GM12874 (cell line): ENCODE measurements at regions not wholly inside any gene's neighbourhood (a gene's known extent, or its start where the extent isn't known, plus 50 kb on each side); places are given as distances from the start of the nearest gene placed in this dataset.

Experiments
- CTCF ChIP-seq: IDR thresholded peaks from 2 replicates; pipeline ENCODE4 v1.5.1; 2011; ENCODE audit warnings: low read depth, mild to moderate bottlenecking, control low read depth, low read length, moderate library complexity; ENCODE audit not compliant: insufficient read depth

DNA sequence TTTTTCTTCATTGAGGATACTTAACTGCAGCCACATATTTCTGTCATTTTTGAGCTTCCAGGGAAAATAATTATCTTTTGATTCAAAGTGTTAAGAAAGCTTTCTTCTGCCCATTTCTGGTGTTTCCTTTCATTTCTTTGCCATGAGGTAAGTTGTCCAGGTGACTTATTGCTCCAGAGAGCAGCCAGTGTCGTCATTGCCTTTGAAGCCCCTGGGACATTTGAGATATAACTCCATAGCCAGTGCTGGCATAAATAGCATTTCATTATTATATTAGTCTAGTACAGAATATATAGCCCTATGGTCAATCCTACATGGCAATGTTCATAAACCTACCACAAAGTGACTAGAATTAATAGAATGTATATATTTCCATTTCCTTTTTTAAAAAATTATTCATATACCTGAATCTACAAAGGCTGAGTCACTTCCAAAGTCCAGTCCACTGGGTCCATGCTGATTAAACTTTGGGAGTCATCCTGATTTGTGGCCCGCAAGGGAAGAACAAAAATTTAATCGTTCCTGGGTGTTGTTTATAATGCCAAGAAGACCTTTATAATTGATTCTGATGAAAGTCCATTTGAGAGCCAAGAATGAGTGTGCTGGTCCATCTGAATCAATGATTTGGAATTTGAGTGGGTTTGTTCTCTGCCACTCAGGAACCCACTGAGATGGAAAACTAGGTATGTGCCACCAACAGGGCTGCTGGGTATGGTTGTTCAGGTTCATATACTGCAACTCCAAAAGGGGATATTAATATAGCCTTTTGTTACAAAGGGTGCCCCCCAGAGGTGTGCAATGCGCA is 221.8 kb upstream of the PLXNA2 start:
- no peak for TF ChIP-seq CTCF

DNA sequence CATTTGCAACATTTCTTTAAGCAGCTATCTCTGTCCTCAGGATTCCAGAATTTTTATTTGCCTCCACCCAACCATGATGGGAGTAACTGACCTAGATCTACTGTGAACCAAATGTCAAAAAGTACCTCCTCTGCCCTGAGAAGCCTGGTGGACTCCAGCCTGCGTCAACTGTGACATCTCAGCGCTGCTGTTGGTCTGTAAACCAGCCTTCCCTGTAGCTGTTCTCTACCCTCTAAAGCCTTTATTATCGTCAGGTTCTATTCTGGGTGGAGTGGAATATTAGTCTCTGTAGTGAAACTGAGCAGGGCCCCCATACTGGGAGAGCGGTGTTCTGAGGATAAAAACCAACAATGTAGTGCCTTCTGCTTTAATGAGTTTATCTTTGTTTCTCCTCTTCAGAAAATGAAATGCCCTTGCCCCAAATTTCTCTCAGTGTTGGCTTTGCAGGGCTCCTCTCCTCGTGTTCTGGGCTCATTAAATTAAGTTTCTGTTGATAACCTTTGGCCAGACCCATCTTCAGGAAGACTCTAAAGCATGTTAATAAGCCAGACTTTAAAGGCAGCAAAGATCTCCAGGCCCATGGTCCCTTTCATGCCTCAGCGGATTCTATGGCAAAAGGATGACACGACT is 223.1 kb upstream of the PLXNA2 start:
- TF ChIP-seq CTCF: no peak

GRCh38 chr1:208475449-208475848 is 231.3 kb upstream of the PLXNA2 start:
- no peak for TF ChIP-seq CTCF

DNA sequence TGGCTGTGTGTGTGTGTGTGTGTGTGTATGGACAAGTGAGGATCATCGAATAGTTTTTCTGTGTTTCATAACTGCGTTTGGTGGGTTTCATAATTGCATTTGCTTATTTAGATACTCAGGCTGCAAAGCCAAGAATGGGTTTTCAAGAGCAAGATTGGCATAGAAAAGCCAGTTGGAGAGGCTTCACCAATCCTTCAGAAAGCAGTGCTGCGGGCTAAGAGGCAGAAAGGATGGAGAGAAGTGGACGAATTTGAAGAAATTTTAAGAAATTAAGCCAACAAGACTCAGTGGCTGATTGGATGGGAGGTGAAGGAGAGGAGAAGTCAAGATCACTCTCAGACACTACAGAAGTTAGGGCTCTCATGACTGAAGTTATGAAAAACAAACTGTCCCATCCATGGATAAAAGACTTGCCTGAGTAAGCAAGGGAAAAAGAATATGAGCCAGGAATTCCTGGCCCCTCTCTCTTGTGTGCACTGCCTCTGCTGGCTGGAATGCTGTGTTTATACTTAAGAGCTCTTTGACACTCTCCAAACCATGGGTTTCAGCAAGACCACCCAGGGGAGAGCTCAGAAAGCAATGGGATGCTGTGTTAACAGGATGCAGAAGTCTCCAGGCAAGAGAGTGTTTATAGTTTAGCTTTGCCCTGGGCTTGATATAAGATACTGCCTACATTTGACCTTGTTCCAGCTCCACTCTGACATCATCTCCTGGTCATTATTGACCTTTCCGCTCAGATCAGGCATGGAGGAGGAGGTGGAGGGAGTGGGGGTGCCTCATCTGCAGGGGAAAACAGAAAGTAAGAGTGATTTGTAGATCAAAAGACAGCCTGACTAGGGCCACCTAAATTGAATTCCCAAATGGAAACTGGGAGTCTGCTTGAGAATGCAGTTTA is 232.0 kb upstream of the PLXNA2 start:
- no peak for TF ChIP-seq CTCF

DNA sequence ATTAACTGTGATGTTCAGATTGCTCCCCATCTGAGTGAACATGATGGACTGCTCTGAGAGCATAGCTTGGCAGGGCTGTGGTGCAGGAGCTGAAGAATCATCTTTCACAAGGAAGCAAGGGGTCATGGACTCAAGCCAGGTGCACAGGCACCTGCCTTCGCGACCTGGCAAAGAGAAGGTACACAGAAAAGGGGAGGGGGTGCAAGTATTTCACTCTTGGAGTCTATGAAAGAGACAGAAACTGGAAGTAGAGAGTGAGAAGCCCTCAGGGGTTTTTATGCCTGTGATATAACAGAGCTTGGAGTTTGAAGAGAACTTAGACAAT is 232.6 kb upstream of the PLXNA2 start:
- TF ChIP-seq CTCF: no peak

GRCh38 chr1:208479435-208479834 is 235.3 kb upstream of the PLXNA2 start:
- TF ChIP-seq CTCF: no peak

DNA sequence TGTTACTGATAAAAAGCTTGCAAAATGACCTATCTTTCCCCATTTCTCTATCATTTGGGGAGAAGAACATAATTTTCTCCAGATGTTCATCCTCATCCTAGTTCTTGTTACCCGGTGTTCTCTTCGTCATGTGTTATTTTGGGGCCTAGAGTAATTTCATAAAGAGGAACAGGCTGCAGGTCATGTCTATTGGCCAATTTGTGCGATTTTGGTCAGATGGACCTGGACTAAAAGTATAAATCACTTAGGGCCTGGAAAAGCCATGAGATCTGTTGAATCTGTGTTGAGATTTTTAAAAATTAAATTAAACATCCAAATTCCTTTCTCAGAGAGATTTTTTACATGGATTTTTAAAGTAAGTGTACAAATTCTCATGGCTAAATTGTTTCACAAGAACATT is 241.3 kb upstream of the PLXNA2 start:
- TF ChIP-seq CTCF: no peak
